Panc1 (cell line): ENCODE measurements at regions not wholly inside any gene's neighbourhood (a gene's known extent, or its start where the extent isn't known, plus 50 kb on each side); places are given as distances from the start of the nearest gene placed in this dataset.

Source experiments
- POLR2AphosphoS5 ChIP-seq: IDR thresholded peaks from 2 replicates; pipeline ENCODE4 v1.6.1; 2012; ENCODE audit warnings: mild to moderate bottlenecking, low read depth, low read length, moderate library complexity
- TF ChIP-seq, protein P1 (sequence below): fragments of 450-650 bp; IDR thresholded peaks from 2 replicates; pipeline ENCODE4 v1.5.1; 2017; ENCODE audit warnings: mild to moderate bottlenecking

DNA sequence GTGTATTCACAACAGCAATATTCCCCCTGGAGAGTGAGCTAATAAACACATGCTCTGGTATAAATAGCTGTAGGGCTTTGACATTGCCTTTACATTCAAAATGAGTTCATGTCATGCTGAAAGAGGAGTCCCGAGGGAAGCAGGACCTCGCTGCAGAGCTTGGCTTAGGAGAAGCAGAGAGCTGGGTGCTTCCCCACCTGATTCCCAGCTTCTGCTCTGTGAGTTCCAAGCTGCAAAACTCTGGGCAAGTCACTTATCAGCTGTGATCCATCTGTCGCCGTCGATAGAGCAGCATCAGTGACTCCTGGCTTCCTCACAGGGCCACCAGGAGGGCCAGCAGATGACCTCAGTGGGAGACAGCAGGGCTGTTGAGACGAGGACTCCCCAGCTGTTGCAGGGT, 241.8 kb downstream of the ANKRD60 start:
- TF ChIP-seq, protein P1, sequence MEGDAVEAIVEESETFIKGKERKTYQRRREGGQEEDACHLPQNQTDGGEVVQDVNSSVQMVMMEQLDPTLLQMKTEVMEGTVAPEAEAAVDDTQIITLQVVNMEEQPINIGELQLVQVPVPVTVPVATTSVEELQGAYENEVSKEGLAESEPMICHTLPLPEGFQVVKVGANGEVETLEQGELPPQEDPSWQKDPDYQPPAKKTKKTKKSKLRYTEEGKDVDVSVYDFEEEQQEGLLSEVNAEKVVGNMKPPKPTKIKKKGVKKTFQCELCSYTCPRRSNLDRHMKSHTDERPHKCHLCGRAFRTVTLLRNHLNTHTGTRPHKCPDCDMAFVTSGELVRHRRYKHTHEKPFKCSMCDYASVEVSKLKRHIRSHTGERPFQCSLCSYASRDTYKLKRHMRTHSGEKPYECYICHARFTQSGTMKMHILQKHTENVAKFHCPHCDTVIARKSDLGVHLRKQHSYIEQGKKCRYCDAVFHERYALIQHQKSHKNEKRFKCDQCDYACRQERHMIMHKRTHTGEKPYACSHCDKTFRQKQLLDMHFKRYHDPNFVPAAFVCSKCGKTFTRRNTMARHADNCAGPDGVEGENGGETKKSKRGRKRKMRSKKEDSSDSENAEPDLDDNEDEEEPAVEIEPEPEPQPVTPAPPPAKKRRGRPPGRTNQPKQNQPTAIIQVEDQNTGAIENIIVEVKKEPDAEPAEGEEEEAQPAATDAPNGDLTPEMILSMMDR = no peak
- TF ChIP-seq POLR2AphosphoS5 = no peak
